ENCODE measurements at regions not wholly inside any gene's neighbourhood (a gene's known extent, or its start where the extent isn't known, plus 50 kb on each side); places are given as distances from the start of the nearest gene placed in this dataset.

DNA sequence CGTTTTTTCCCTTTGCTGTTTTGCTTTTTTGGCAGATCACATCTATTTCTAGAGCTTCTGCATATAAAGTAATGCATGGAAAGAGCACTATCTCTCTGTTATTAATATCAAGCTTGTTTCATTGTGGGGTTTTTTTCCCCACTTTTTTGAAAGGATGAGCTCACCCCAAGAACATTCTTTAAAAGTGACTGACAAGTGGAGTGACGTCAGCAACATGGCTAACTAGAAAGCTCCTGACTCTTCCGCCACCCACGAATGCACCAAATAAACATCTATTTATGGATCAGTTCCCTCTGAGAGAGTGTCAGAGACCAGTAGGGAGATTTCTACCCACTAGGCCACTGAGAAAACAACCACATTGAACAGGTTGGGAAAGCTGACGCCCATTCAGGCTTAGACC lies 445.4 kb downstream of the GALC start:
- Histone ChIP-seq H3K4me1 (ENCODE audit: control insufficient read depth, insufficient read depth, low read length) (no peaks in the 10 kb centered on the region), H3K14ac (replicated peaks; ENCODE audit: low read depth, low read length) (no peak overlapping the region), H2BK120ac (ENCODE audit: low read depth, low read length) (no peak overlapping the region), H4K5ac (ENCODE audit: low read depth, low read length) (no peak overlapping the region), H3K9me1 (ENCODE audit: insufficient read depth, low read length) (no peaks in the 10 kb centered on the region), H2AK5ac (ENCODE audit: low read depth, low read length) (no peak overlapping the region), H3K36me3 (ENCODE audit: control insufficient read depth, insufficient read depth, low read length) (no peaks in the 10 kb centered on the region), H2BK20ac (ENCODE audit: low read depth, low read length) (no peak overlapping the region), H3K9me3 (ENCODE audit: control insufficient read depth, insufficient read depth, low read length) (peaks cover 5% of the 10 kb centered on the region), H3K79me1 (ENCODE audit: low read depth in 1 of 2, low read length in 2 of 2) (no peaks in the 10 kb centered on the region), H2BK15ac (ENCODE audit: low read depth, low read length) (no peak overlapping the region), H3K23ac (ENCODE audit: low read depth, low read length) (no peak overlapping the region), H3K4me2 (ENCODE audit: low read depth, low read length) (no peak overlapping the region), H3K9ac (ENCODE audit: low read depth, low read length) (no peak overlapping the region), H3K27me3 (ENCODE audit: control insufficient read depth, insufficient read depth, low read length) (no peaks in the 10 kb centered on the region), H2AFZ (replicated peaks; ENCODE audit: low read length, poor library complexity) (no peak overlapping the region), H3K4ac (ENCODE audit: low read depth, low read length) (no peak overlapping the region), H2BK5ac (ENCODE audit: low read depth, low read length, poor library complexity, severe bottlenecking) (no peak overlapping the region), H3K18ac (ENCODE audit: low read depth, low read length) (no peak overlapping the region), H3K4me3 (ENCODE audit: insufficient read depth, low read depth, low read length) (no peak overlapping the region), H4K8ac (ENCODE audit: low read depth in 2 of 2, low read length in 2 of 2) (no peak overlapping the region), H2AK9ac (replicated peaks; ENCODE audit: low read depth, low read length, poor library complexity) (no peak overlapping the region), H3K27ac (ENCODE audit: insufficient read depth, low read length) (no peak overlapping the region), H3K56ac (ENCODE audit: extremely low read depth, insufficient read depth, low read length) (no peak overlapping the region), H4K91ac (ENCODE audit: insufficient read depth, low read depth, low read length) (no peak overlapping the region), H4K20me1 (ENCODE audit: insufficient read depth, low read length) (no peaks in the 10 kb centered on the region)
- dilution Hi-C loops (cut with HindIII; ENCODE audit: low sequenced_read_pairs, unreplicated experiment): no loop called here
- intact Hi-C loops (cut with micrococcal nuclease): no loop called here
- BruUV-seq (replicated peaks): no TSS peak
- POLR2A ChIA-PET (ENCODE audit: unreplicated experiment): no interaction called here
- ATAC-seq (ENCODE audit: low read depth): no peak
- in situ Hi-C loops (cut with MboI; ENCODE audit: low sequenced_read_pairs): no loop called here
- no CpG with 5 or more reads among the region's 5 CpGs for WGBS, 2 experiments (ENCODE audit: extremely low coverage in 2 of 2, insufficient read length in 1 of 2)
- CTCF ChIA-PET: no interaction called here
- TF ChIP-seq RAD21 (IDR thresholded peaks at IDR 0.05; ENCODE audit: low read length): no peak
- no peak for DNase-seq

Measured in IMR-90 (cell line).